Activated naive CD4-positive, alpha-beta T cell treated with anti-CD3 and anti-CD28 coated beads, Interleukin-2, amount 10 ng/mL, durations not matched to agents 7 days and 5 days (primary cell): ENCODE measurements at regions not wholly inside any gene's neighbourhood (a gene's known extent, or its start where the extent isn't known, plus 50 kb on each side); places are given as distances from the start of the nearest gene placed in this dataset.

Experiments used
- CTCF ChIA-PET: fragments of 350-600 bp; sonication (Branson Sonifier 250); formaldehyde crosslinking; loops from one replicate; lab custom pipeline; 2021; ENCODE audit warnings: antibody characterized with exemption; lab: Charles Lee
- DNase-seq: peaks from one replicate; pipeline ENCODE4 v3.0.0-alpha.2; 2020
- H3K27ac Mint-ChIP-seq: one replicate; pipeline ENCODE4 v1.8.0; 2021; ENCODE audit warnings: mild to moderate bottlenecking, moderate library complexity, mixed read lengths
- H3K27me3 Mint-ChIP-seq: one replicate; pipeline ENCODE4 v1.8.0; 2021; ENCODE audit warnings: mild to moderate bottlenecking, mixed read lengths
- H3K36me3 Mint-ChIP-seq: one replicate; pipeline ENCODE4 v1.8.0; 2021; ENCODE audit warnings: mixed read lengths
- H3K4me1 Mint-ChIP-seq: one replicate; pipeline ENCODE4 v1.8.0; 2021; ENCODE audit warnings: mixed read lengths
- H3K4me3 Mint-ChIP-seq: one replicate; pipeline ENCODE4 v1.8.0; 2021; ENCODE audit warnings: mild to moderate bottlenecking, moderate library complexity, mixed read lengths
- H3K9me3 Mint-ChIP-seq: one replicate; pipeline ENCODE4 v1.8.0; 2021; ENCODE audit warnings: mixed read lengths

- peaks cover 19% of the 10 kb centered on the region for H3K27me3 Mint-ChIP-seq
- H3K4me3 Mint-ChIP-seq = no peak overlapping the region
- DNase-seq = no peak
- H3K27ac Mint-ChIP-seq = no peak overlapping the region
- no peaks in the 10 kb centered on the region for H3K9me3 Mint-ChIP-seq
- peaks cover 2% of the 10 kb centered on the region for H3K4me1 Mint-ChIP-seq
- H3K36me3 Mint-ChIP-seq = no peaks in the 10 kb centered on the region
- CTCF ChIA-PET = no interaction called here
These were observed 82.4 kb upstream of the SDK1 start for GRCh38 chr7:3218411-3219225.

GRCh38 chr7:3229904-3230470, 71.1 kb upstream of the SDK1 start:
- peaks cover 25% of the 10 kb centered on the region for H3K4me1 Mint-ChIP-seq
- CTCF ChIA-PET = no interaction called here
- no peak overlapping the region for H3K27ac Mint-ChIP-seq
- H3K36me3 Mint-ChIP-seq = peaks cover 4% of the 10 kb centered on the region
- no peak overlapping the region for H3K4me3 Mint-ChIP-seq
- H3K9me3 Mint-ChIP-seq = peaks cover 12% of the 10 kb centered on the region
- DNase-seq = no peak
- H3K27me3 Mint-ChIP-seq = no peaks in the 10 kb centered on the region

GRCh38 chr7:3230908-3231307, 70.1 kb upstream of the SDK1 start:
- Mint-ChIP-seq H3K27ac (no peak overlapping the region), H3K9me3 (peaks cover 19% of the 10 kb centered on the region), H3K4me3 (no peak overlapping the region), H3K4me1 (peaks cover 25% of the 10 kb centered on the region), H3K36me3 (peaks cover 4% of the 10 kb centered on the region), H3K27me3 (no peaks in the 10 kb centered on the region)
- CTCF ChIA-PET = no interaction called here
- no peak for DNase-seq

GRCh38 chr7:3232228-3232627, 68.8 kb upstream of the SDK1 start:
- CTCF ChIA-PET = interaction anchor here (0.6 kb wide), 1 partner anchor 70 kb away, joined by 3 read pairs; no protein-coding TSS in a partner anchor
- DNase-seq = no peak
- peaks cover 4% of the 10 kb centered on the region for H3K36me3 Mint-ChIP-seq

GRCh38 chr7:3233301-3233700, 67.8 kb upstream of the SDK1 start:
- Mint-ChIP-seq H3K27ac (no peak overlapping the region), H3K36me3 (peaks cover 4% of the 10 kb centered on the region), H3K4me1 (peaks cover 10% of the 10 kb centered on the region), H3K9me3 (peaks cover 21% of the 10 kb centered on the region), H3K4me3 (no peak overlapping the region), H3K27me3 (no peaks in the 10 kb centered on the region)
- CTCF ChIA-PET = no interaction called here
- no peak for DNase-seq

More at GRCh38 chr7:3232228-3232627, 68.8 kb upstream of the SDK1 start:
- H3K27me3 Mint-ChIP-seq = no peaks in the 10 kb centered on the region
- H3K4me3 Mint-ChIP-seq = no peak overlapping the region
- H3K27ac Mint-ChIP-seq = no peak overlapping the region
- peaks cover 21% of the 10 kb centered on the region for H3K9me3 Mint-ChIP-seq
- H3K4me1 Mint-ChIP-seq = peaks cover 20% of the 10 kb centered on the region

GRCh38 chr7:3234051-3234450, 67.0 kb upstream of the SDK1 start:
- Mint-ChIP-seq H3K27me3 (no peaks in the 10 kb centered on the region), H3K27ac (no peak overlapping the region), H3K9me3 (peaks cover 21% of the 10 kb centered on the region), H3K4me3 (no peak overlapping the region), H3K4me1 (peaks cover 4% of the 10 kb centered on the region), H3K36me3 (peaks cover 4% of the 10 kb centered on the region)
- CTCF ChIA-PET = no interaction called here
- no peak for DNase-seq

GRCh38 chr7:3234851-3235250, 66.2 kb upstream of the SDK1 start:
- H3K4me3 Mint-ChIP-seq = no peak overlapping the region
- no peaks in the 10 kb centered on the region for H3K36me3 Mint-ChIP-seq

GRCh38 chr7:3235322-3235721, 65.7 kb upstream of the SDK1 start:
- Mint-ChIP-seq H3K4me1 (no peaks in the 10 kb centered on the region), H3K27me3 (no peaks in the 10 kb centered on the region), H3K36me3 (no peaks in the 10 kb centered on the region), H3K4me3 (no peak overlapping the region), H3K27ac (no peak overlapping the region), H3K9me3 (peaks cover 13% of the 10 kb centered on the region)
- DNase-seq = no peak
- CTCF ChIA-PET = no interaction called here

More at GRCh38 chr7:3234851-3235250, 66.2 kb upstream of the SDK1 start:
- Mint-ChIP-seq H3K27ac (no peak overlapping the region), H3K4me1 (no peaks in the 10 kb centered on the region), H3K9me3 (peaks cover 14% of the 10 kb centered on the region), H3K27me3 (no peaks in the 10 kb centered on the region)
- DNase-seq = no peak
- CTCF ChIA-PET = no interaction called here

- H3K4me1 Mint-ChIP-seq = no peaks in the 10 kb centered on the region
- CTCF ChIA-PET = no interaction called here
- peaks cover 13% of the 10 kb centered on the region for H3K9me3 Mint-ChIP-seq
- no peaks in the 10 kb centered on the region for H3K27me3 Mint-ChIP-seq
- DNase-seq = no peak
- H3K4me3 Mint-ChIP-seq = no peak overlapping the region
- no peak overlapping the region for H3K27ac Mint-ChIP-seq
- H3K36me3 Mint-ChIP-seq = no peaks in the 10 kb centered on the region
These were observed 64.8 kb upstream of the SDK1 start for GRCh38 chr7:3236268-3236667.

- H3K9me3 Mint-ChIP-seq = peaks cover 13% of the 10 kb centered on the region
- no peak overlapping the region for H3K27ac Mint-ChIP-seq
- peaks cover 3% of the 10 kb centered on the region for H3K27me3 Mint-ChIP-seq
- DNase-seq = no peak
- H3K36me3 Mint-ChIP-seq = no peaks in the 10 kb centered on the region
- CTCF ChIA-PET = no interaction called here
- H3K4me3 Mint-ChIP-seq = no peak overlapping the region
- no peaks in the 10 kb centered on the region for H3K4me1 Mint-ChIP-seq
These were observed 62.4 kb upstream of the SDK1 start for GRCh38 chr7:3238525-3239210.

GRCh38 chr7:3239291-3239691, 61.8 kb upstream of the SDK1 start:
- DNase-seq = no peak
- peaks cover 3% of the 10 kb centered on the region for H3K27me3 Mint-ChIP-seq
- H3K4me3 Mint-ChIP-seq = no peak overlapping the region
- H3K27ac Mint-ChIP-seq = no peak overlapping the region
- no peaks in the 10 kb centered on the region for H3K36me3 Mint-ChIP-seq
- peaks cover 13% of the 10 kb centered on the region for H3K9me3 Mint-ChIP-seq
- CTCF ChIA-PET = no interaction called here
- no peaks in the 10 kb centered on the region for H3K4me1 Mint-ChIP-seq

GRCh38 chr7:3240826-3241430, 60.1 kb upstream of the SDK1 start:
- H3K36me3 Mint-ChIP-seq = no peaks in the 10 kb centered on the region
- H3K9me3 Mint-ChIP-seq = peaks cover 6% of the 10 kb centered on the region
- no peaks in the 10 kb centered on the region for H3K4me1 Mint-ChIP-seq
- H3K27ac Mint-ChIP-seq = no peak overlapping the region
- no peak overlapping the region for H3K4me3 Mint-ChIP-seq
- CTCF ChIA-PET = no interaction called here
- peaks cover 3% of the 10 kb centered on the region for H3K27me3 Mint-ChIP-seq
- no peak for DNase-seq

- Mint-ChIP-seq H3K9me3 (peaks cover 8% of the 10 kb centered on the region), H3K4me1 (no peaks in the 10 kb centered on the region), H3K27ac (no peak overlapping the region), H3K4me3 (no peak overlapping the region), H3K36me3 (no peaks in the 10 kb centered on the region), H3K27me3 (peaks cover 3% of the 10 kb centered on the region)
- DNase-seq = no peak
- CTCF ChIA-PET = no interaction called here
These were observed 59.3 kb upstream of the SDK1 start for GRCh38 chr7:3241686-3242258.

GRCh38 chr7:3242398-3242972, 58.6 kb upstream of the SDK1 start:
- Mint-ChIP-seq H3K9me3 (peaks cover 11% of the 10 kb centered on the region), H3K4me3 (no peak overlapping the region), H3K36me3 (no peaks in the 10 kb centered on the region), H3K27ac (no peak overlapping the region), H3K4me1 (no peaks in the 10 kb centered on the region), H3K27me3 (peaks cover 3% of the 10 kb centered on the region)
- no peak for DNase-seq
- CTCF ChIA-PET = no interaction called here
